PC-3 (cell line): ENCODE measurements at regions not wholly inside any gene's neighbourhood (a gene's known extent, or its start where the extent isn't known, plus 50 kb on each side); places are given as distances from the start of the nearest gene placed in this dataset.

ENCODE experiments used
- CTCF ChIP-seq: fragments of 300-600 bp; sonication (generic); conservative IDR thresholded peaks from 2 replicates; pipeline ENCODE4 v1.5.1; 2017; ENCODE audit warnings: antibody characterized with exemption, low read depth, mild to moderate bottlenecking, low read length
- EZH2 ChIP-seq: fragments of 300-600 bp; sonication (generic); IDR thresholded peaks from one replicate; pipeline ENCODE4 v1.6.1; 2017; ENCODE audit warnings: antibody characterized with exemption, mild to moderate bottlenecking, low read length; ENCODE audit not compliant: unreplicated experiment
- EZH2phosphoT487 ChIP-seq: fragments of 300-600 bp; sonication (generic); IDR thresholded peaks from 2 replicates; pipeline ENCODE4 v1.6.1; 2018; ENCODE audit warnings: mild to moderate bottlenecking, antibody characterized with exemption, low read length, borderline replicate concordance

DNA sequence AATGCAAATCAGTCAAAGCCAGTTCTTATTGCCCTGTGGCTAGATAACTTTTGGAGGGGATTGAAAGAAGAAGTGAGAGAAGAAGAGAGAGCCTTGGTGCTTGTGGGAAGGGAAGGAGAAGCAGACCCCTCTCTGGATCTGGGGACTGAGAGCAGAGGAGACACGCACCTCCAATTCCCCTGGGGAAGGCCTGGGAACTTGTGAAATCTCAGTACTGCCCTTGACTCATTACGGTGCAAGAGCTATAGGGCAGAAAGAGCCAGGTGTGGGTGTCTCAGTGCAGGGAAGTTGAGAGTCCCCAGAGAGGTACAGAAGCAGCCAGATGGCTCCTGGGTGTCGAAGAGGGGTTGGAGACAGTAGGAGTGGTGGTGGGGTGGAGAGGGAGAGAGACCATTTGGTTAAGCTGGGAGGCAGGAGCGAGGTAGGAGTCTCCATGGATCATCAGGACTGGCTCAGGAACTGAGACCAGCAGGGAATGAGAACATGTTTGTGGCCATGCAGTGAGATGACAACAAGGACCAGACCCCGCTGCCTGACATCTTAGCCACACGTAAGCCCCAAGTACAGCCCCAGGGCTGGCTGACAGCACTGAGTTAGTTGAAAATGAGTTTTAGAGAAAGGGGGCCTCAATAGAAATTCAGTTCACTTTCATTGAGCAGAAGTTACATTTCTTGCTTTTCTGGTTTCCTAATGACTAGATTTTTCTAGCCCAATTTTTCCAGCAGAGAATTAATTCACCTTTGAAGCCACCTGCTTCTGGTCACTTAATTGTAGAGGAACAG is 238.2 kb downstream of the BUB3 start:
- TF ChIP-seq EZH2phosphoT487 = no peak
- no peak for TF ChIP-seq CTCF
- TF ChIP-seq EZH2 = no peak
